ENCODE measurements at regions not wholly inside any gene's neighbourhood (a gene's known extent, or its start where the extent isn't known, plus 50 kb on each side); places are given as distances from the start of the nearest gene placed in this dataset.

DNA sequence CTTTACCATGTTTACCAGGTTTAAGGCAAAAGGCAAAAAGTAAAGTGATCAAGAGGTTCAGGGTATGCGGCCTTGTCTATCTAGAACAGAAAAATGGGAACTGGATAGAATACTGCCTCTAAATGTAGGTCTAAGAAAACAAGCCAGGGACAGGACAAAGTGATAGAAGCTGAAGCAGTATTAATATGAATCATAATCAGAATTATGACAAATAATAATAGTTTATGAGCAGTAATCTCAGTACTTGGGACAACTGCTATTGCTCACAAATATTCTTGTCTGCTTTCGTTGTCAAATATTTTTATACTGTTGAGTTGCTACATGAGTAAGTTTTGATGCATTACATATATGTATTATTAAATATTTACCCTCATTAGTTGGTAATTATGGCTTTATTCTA lies 356.9 kb upstream of the RBMS3 start:
- H3K36me3 ChIP-seq (ENCODE audit: control insufficient read depth in 2 of 2, insufficient read depth in 2 of 2, low read length in 2 of 2) = no peaks in the 10 kb centered on the region
- H3K9me3 ChIP-seq (ENCODE audit: control insufficient read depth in 2 of 2, low read length in 2 of 2) = no peaks in the 10 kb centered on the region
- H3K4me1 ChIP-seq (ENCODE audit: control insufficient read depth in 2 of 2, insufficient read depth in 2 of 2, low read length in 2 of 2) = no peaks in the 10 kb centered on the region
- H3K9ac ChIP-seq (ENCODE audit: low read depth in 1 of 2, low read length in 2 of 2) = no peak overlapping the region
- H3K27ac ChIP-seq (ENCODE audit: low read depth in 2 of 2, low read length in 2 of 2) = no peak overlapping the region
- H3K27me3 ChIP-seq (ENCODE audit: control insufficient read depth in 2 of 2, insufficient read depth in 2 of 2, low read length in 2 of 2) = no peaks in the 10 kb centered on the region
- H3K4me3 ChIP-seq (ENCODE audit: low read length in 2 of 2) = no peak overlapping the region

DNA sequence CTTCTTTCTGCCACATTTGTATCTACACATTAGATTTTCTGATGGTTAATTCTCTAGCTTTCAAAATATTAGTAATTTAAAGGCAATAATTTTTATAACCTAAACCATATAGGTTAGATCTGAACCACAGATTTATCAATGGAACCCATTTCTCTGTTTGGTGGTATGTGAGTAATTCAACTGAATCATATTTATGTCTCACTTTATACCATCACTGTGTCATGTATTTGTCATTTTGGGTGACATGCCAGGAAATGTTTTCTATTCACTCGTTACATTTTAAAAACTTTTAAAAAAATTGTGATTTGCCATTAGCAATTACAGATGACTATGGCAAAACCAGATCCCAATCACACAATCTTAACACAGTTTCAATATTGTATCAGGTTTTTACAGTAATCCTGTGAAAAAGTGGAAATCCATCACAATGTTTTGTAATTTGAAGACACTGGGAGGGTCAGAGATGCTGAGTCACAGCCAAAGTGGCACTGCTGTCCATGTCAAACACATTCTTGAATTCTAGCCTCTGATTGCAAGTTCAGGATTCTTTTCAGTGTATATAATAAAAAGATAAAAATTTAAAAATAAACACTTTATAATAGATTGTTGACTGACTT lies 356.0 kb upstream of the RBMS3 start:
- no peak overlapping the region for H3K4me3 ChIP-seq (ENCODE audit: low read length in 2 of 2)
- H3K36me3 ChIP-seq (ENCODE audit: control insufficient read depth in 2 of 2, insufficient read depth in 2 of 2, low read length in 2 of 2) = no peaks in the 10 kb centered on the region
- H3K9me3 ChIP-seq (ENCODE audit: control insufficient read depth in 2 of 2, low read length in 2 of 2) = no peaks in the 10 kb centered on the region
- no peaks in the 10 kb centered on the region for H3K27me3 ChIP-seq (ENCODE audit: control insufficient read depth in 2 of 2, insufficient read depth in 2 of 2, low read length in 2 of 2)
- H3K9ac ChIP-seq (ENCODE audit: low read depth in 1 of 2, low read length in 2 of 2) = no peak overlapping the region
- H3K27ac ChIP-seq (ENCODE audit: low read depth in 2 of 2, low read length in 2 of 2) = no peak overlapping the region
- no peaks in the 10 kb centered on the region for H3K4me1 ChIP-seq (ENCODE audit: control insufficient read depth in 2 of 2, insufficient read depth in 2 of 2, low read length in 2 of 2)

DNA sequence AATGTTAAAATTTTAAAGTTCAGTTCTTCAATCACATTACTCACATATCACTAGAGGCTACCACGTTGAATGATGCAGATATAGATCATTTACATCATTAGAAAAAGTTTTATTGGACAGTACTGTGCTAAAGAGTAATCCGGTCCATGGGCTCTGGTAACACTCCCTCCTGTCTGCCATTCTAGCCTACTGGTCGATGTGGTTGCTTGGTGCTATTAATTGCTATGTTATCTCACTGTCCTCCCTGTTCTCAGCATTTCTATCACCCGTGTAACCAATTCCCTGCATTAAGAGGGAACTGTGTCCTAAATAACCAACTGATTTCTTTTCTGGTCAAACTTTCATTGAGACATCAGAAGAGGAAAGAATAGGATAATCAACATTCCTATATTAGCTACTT lies 347.5 kb upstream of the RBMS3 start:
- Histone ChIP-seq H3K27ac (ENCODE audit: low read depth in 2 of 2, low read length in 2 of 2) (no peak overlapping the region), H3K36me3 (ENCODE audit: control insufficient read depth in 2 of 2, insufficient read depth in 2 of 2, low read length in 2 of 2) (no peaks in the 10 kb centered on the region), H3K27me3 (ENCODE audit: control insufficient read depth in 2 of 2, insufficient read depth in 2 of 2, low read length in 2 of 2) (no peaks in the 10 kb centered on the region), H3K4me3 (ENCODE audit: low read length in 2 of 2) (no peak overlapping the region), H3K4me1 (ENCODE audit: control insufficient read depth in 2 of 2, insufficient read depth in 2 of 2, low read length in 2 of 2) (no peaks in the 10 kb centered on the region), H3K9me3 (ENCODE audit: control insufficient read depth in 2 of 2, low read length in 2 of 2) (no peaks in the 10 kb centered on the region), H3K9ac (ENCODE audit: low read depth in 1 of 2, low read length in 2 of 2) (no peak overlapping the region)

DNA sequence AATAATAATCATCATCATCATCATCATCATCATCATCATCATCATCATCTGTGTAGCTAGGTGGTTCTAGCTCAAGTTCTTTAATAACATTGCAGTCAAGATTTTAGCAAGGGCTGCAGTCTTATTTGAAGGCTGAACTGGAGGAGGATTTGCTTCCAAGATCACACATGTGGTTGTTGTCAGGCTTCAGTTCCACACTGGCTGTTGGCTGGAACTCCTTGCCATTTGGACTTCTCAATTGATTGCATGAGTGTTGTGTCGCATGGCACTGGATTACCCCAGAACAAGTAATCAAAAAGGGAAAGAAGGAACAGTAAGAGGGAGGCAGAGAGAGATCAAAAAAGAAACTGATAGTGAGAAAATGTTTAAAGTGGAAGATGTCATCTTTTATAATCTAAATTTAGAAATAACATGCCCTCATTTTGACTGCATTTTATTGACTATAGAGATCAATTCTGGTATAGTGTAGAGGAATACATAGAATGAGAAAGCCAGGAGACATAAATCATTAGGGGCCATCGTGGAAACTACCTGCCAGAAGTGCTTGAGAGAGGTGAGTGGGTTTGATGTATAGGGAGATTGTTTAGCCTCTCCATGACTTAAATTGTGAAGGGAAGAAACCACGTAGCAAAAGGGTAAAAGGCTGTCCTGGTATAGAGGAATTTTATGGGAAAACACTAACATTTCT lies 346.6 kb upstream of the RBMS3 start:
- Histone ChIP-seq H3K9me3 (ENCODE audit: control insufficient read depth in 2 of 2, low read length in 2 of 2) (no peaks in the 10 kb centered on the region), H3K4me1 (ENCODE audit: control insufficient read depth in 2 of 2, insufficient read depth in 2 of 2, low read length in 2 of 2) (no peaks in the 10 kb centered on the region)

DNA sequence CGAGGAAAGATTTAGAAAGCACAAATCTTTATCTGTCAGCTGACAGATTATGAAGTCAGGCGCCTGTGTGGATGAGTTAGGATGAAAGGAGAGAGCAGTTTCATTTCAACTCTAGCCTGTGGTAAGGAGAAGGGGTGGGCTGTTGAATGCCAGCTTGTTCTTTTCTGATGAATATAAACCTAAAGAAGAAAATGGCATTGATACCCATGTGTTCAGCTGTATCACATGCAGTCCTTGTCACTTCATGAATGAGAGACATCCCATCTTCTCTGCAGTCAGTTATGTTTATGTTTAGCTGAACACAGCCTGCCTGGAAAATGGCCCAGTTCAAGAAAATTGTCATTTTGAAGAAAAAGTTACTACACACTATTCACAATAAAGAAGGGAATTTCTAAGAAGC lies 345.7 kb upstream of the RBMS3 start:
- Histone ChIP-seq H3K4me3 (ENCODE audit: low read length in 2 of 2) (no peak overlapping the region), H3K9ac (ENCODE audit: low read depth in 1 of 2, low read length in 2 of 2) (no peak overlapping the region), H3K9me3 (ENCODE audit: control insufficient read depth in 2 of 2, low read length in 2 of 2) (no peaks in the 10 kb centered on the region), H3K27ac (ENCODE audit: low read depth in 2 of 2, low read length in 2 of 2) (no peak overlapping the region), H3K36me3 (ENCODE audit: control insufficient read depth in 2 of 2, insufficient read depth in 2 of 2, low read length in 2 of 2) (no peaks in the 10 kb centered on the region), H3K27me3 (ENCODE audit: control insufficient read depth in 2 of 2, insufficient read depth in 2 of 2, low read length in 2 of 2) (no peaks in the 10 kb centered on the region), H3K4me1 (ENCODE audit: control insufficient read depth in 2 of 2, insufficient read depth in 2 of 2, low read length in 2 of 2) (no peaks in the 10 kb centered on the region)

More for the DNA sequence above, 346.6 kb upstream of the RBMS3 start:
- Histone ChIP-seq H3K27ac (ENCODE audit: low read depth in 2 of 2, low read length in 2 of 2) (no peak overlapping the region), H3K4me3 (ENCODE audit: low read length in 2 of 2) (no peak overlapping the region), H3K27me3 (ENCODE audit: control insufficient read depth in 2 of 2, insufficient read depth in 2 of 2, low read length in 2 of 2) (no peaks in the 10 kb centered on the region), H3K9ac (ENCODE audit: low read depth in 1 of 2, low read length in 2 of 2) (no peak overlapping the region), H3K36me3 (ENCODE audit: control insufficient read depth in 2 of 2, insufficient read depth in 2 of 2, low read length in 2 of 2) (no peaks in the 10 kb centered on the region)

DNA sequence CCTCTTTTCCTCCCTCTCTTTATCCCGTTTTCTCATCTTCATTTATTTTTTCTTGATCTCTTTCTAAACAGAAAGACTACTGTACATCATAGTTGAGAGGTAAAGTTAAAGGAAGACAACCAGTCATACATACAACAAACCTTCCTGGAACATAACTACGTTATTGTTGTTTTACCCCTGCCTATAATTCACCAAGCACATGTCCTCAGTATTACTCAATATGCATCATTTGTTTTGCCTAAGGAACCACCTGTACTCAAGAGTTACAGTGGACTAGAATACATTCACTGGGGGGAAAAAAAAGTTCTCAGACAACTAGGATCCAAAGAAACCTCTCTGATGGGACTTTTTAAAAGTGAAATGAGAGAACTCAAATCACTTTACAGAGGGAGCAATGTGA lies 344.7 kb upstream of the RBMS3 start:
- Histone ChIP-seq H3K27ac (ENCODE audit: low read depth in 2 of 2, low read length in 2 of 2) (no peak overlapping the region), H3K9me3 (ENCODE audit: control insufficient read depth in 2 of 2, low read length in 2 of 2) (no peaks in the 10 kb centered on the region), H3K9ac (ENCODE audit: low read depth in 1 of 2, low read length in 2 of 2) (no peak overlapping the region), H3K4me1 (ENCODE audit: control insufficient read depth in 2 of 2, insufficient read depth in 2 of 2, low read length in 2 of 2) (peaks cover 0 to 2% of the 10 kb centered on the region in 2 donors), H3K4me3 (ENCODE audit: low read length in 2 of 2) (no peak overlapping the region), H3K36me3 (ENCODE audit: control insufficient read depth in 2 of 2, insufficient read depth in 2 of 2, low read length in 2 of 2) (no peaks in the 10 kb centered on the region), H3K27me3 (ENCODE audit: control insufficient read depth in 2 of 2, insufficient read depth in 2 of 2, low read length in 2 of 2) (no peaks in the 10 kb centered on the region)

DNA sequence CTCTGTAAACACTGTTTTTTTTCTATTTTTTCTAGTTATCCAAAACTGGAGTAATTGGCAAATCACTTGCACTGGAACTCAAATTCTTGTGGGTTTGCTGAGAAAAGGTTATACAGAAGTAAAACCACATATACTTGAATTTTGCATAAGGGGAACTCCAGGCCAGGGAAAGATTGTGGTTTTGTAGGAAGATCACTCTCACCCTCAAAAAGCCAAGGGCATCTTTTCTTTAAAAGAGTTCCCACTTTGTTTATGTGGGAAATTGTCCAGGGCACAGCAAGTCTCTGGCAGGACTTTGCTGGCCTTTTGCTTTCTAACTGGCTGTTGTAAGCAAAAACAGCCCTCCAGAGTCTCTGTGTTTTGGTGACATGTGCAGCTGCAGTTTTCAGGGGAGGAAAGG lies 340.3 kb upstream of the RBMS3 start:
- no peaks in the 10 kb centered on the region for H3K9me3 ChIP-seq (ENCODE audit: control insufficient read depth in 2 of 2, low read length in 2 of 2)
- H3K4me1 ChIP-seq (ENCODE audit: control insufficient read depth in 2 of 2, insufficient read depth in 2 of 2, low read length in 2 of 2) = peaks cover 0 to 3% of the 10 kb centered on the region in 2 donors
- peak overlapping the region in 1 of 2 donors; percentile 39 for H3K27ac ChIP-seq (ENCODE audit: low read depth in 2 of 2, low read length in 2 of 2)
- H3K36me3 ChIP-seq (ENCODE audit: control insufficient read depth in 2 of 2, insufficient read depth in 2 of 2, low read length in 2 of 2) = no peaks in the 10 kb centered on the region
- H3K9ac ChIP-seq (ENCODE audit: low read depth in 1 of 2, low read length in 2 of 2) = no peak overlapping the region
- no peaks in the 10 kb centered on the region for H3K27me3 ChIP-seq (ENCODE audit: control insufficient read depth in 2 of 2, insufficient read depth in 2 of 2, low read length in 2 of 2)
- no peak overlapping the region for H3K4me3 ChIP-seq (ENCODE audit: low read length in 2 of 2)

DNA sequence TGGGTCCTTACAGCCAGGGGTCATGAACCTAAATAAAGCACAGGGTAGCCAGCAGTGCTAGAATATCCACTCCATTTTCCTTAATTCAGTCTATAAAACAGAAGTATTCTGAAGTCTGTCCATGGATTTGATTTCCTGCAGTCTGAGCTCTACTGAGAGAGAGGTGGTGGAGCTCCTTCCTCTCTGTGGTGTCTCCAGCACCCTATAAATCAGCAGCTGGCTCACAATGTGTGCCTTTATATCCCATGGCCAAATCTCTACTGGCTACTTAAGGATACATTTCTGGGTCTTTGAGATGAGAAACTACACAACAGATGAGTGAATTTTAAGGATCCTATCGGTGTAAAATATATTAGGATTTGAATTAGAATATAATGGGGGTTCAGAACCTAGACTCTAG lies 339.9 kb upstream of the RBMS3 start:
- H3K27ac ChIP-seq (ENCODE audit: low read depth in 2 of 2, low read length in 2 of 2) = peak overlapping the region in 1 of 2 donors; percentile 39
- no peaks in the 10 kb centered on the region for H3K27me3 ChIP-seq (ENCODE audit: control insufficient read depth in 2 of 2, insufficient read depth in 2 of 2, low read length in 2 of 2)
- no peaks in the 10 kb centered on the region for H3K36me3 ChIP-seq (ENCODE audit: control insufficient read depth in 2 of 2, insufficient read depth in 2 of 2, low read length in 2 of 2)
- no peaks in the 10 kb centered on the region for H3K9me3 ChIP-seq (ENCODE audit: control insufficient read depth in 2 of 2, low read length in 2 of 2)
- peak overlapping the region in 1 of 2 donors; percentile 15 for H3K9ac ChIP-seq (ENCODE audit: low read depth in 1 of 2, low read length in 2 of 2)
- no peak overlapping the region for H3K4me3 ChIP-seq (ENCODE audit: low read length in 2 of 2)
- H3K4me1 ChIP-seq (ENCODE audit: control insufficient read depth in 2 of 2, insufficient read depth in 2 of 2, low read length in 2 of 2) = peaks cover 0 to 3% of the 10 kb centered on the region in 2 donors

DNA sequence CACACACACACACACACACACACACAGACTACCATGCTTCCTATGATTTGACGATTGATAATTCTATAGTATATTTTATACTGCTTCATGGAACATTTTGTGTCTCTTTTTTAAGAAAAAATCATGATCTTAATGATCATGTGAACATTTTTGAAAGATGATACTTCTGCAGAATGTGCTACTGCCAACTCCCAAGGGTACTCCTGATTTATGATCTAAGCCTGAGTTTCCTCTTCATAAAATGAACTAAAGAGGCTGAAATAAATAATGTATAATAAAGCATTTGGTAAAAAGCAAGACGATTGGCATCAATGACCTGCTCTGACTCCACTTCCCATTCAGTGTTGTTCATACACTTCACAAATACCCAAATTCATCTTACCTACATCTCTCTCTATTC lies 333.8 kb upstream of the RBMS3 start:
- Histone ChIP-seq H3K36me3 (ENCODE audit: control insufficient read depth in 2 of 2, insufficient read depth in 2 of 2, low read length in 2 of 2) (no peaks in the 10 kb centered on the region), H3K4me3 (ENCODE audit: low read length in 2 of 2) (no peak overlapping the region), H3K9ac (ENCODE audit: low read depth in 1 of 2, low read length in 2 of 2) (no peak overlapping the region), H3K4me1 (ENCODE audit: control insufficient read depth in 2 of 2, insufficient read depth in 2 of 2, low read length in 2 of 2) (no peaks in the 10 kb centered on the region), H3K27ac (ENCODE audit: low read depth in 2 of 2, low read length in 2 of 2) (no peak overlapping the region), H3K9me3 (ENCODE audit: control insufficient read depth in 2 of 2, low read length in 2 of 2) (no peaks in the 10 kb centered on the region), H3K27me3 (ENCODE audit: control insufficient read depth in 2 of 2, insufficient read depth in 2 of 2, low read length in 2 of 2) (no peaks in the 10 kb centered on the region)

DNA sequence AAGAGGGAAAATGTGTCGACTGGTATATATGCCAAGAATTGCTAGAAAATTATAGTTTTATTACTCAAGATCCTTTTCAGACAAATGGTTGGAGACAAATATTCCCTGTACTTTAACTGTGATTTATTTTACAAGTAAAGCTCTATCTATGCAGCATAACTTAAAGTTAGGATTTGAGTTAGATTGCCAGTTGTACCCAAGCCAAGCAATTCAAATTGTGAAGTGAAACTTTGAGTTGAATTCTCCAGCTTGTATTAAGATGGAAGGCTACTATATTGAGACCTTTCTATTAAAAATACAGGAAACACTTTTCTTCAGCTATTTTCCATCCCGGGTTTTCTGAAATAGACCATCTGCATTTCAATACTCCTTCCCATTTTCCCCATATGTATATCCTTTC lies 333.1 kb upstream of the RBMS3 start:
- H3K27me3 ChIP-seq (ENCODE audit: control insufficient read depth in 2 of 2, insufficient read depth in 2 of 2, low read length in 2 of 2) = no peaks in the 10 kb centered on the region
- no peak overlapping the region for H3K4me3 ChIP-seq (ENCODE audit: low read length in 2 of 2)
- H3K9ac ChIP-seq (ENCODE audit: low read depth in 1 of 2, low read length in 2 of 2) = no peak overlapping the region
- H3K9me3 ChIP-seq (ENCODE audit: control insufficient read depth in 2 of 2, low read length in 2 of 2) = no peaks in the 10 kb centered on the region
- H3K27ac ChIP-seq (ENCODE audit: low read depth in 2 of 2, low read length in 2 of 2) = no peak overlapping the region
- H3K36me3 ChIP-seq (ENCODE audit: control insufficient read depth in 2 of 2, insufficient read depth in 2 of 2, low read length in 2 of 2) = no peaks in the 10 kb centered on the region
- no peaks in the 10 kb centered on the region for H3K4me1 ChIP-seq (ENCODE audit: control insufficient read depth in 2 of 2, insufficient read depth in 2 of 2, low read length in 2 of 2)
